SK-N-SH treated with all-trans-retinoic acid at 6 μM for 48 hours (cell line): ENCODE measurements at regions not wholly inside any gene's neighbourhood (a gene's known extent, or its start where the extent isn't known, plus 50 kb on each side); places are given as distances from the start of the nearest gene placed in this dataset.

Experiments used
- ATAC-seq: fragments of 200-7000 bp; cut with Tn5 transposase; 3 replicates; pipeline ENCODE4 v1.9.1; 2020; ENCODE audit warnings: mild to moderate bottlenecking, moderate library complexity
- ARNTL ChIP-seq: fragments of 450-650 bp; formaldehyde crosslinking; IDR thresholded peaks from 2 replicates; pipeline ENCODE4 v1.5.0; 2020; ENCODE audit warnings: low read depth, mild to moderate bottlenecking, moderate library complexity, borderline replicate concordance
- BACH2 ChIP-seq: fragments of 250-450 bp; sonication (Bioruptor Pico); IDR thresholded peaks from 2 replicates; pipeline ENCODE4 v1.9.0; 2021; ENCODE audit warnings: mild to moderate bottlenecking, borderline replicate concordance
- CREB5 ChIP-seq: fragments of 250-450 bp; sonication (Bioruptor Pico); IDR thresholded peaks from 2 replicates; pipeline ENCODE4 v1.5.1; 2020; ENCODE audit warnings: low read depth, mild to moderate bottlenecking, moderate library complexity
- CSDC2 ChIP-seq: fragments of 250-450 bp; sonication (Bioruptor Pico); IDR thresholded peaks from 2 replicates; pipeline ENCODE4 v1.5.0; 2020; ENCODE audit warnings: mild to moderate bottlenecking, moderate library complexity
- CSRNP3 ChIP-seq: fragments of 250-450 bp; sonication (Bioruptor Pico); IDR thresholded peaks from 2 replicates; pipeline ENCODE4 v1.5.1; 2021; ENCODE audit warnings: mild to moderate bottlenecking, moderate library complexity
- GLIS3 ChIP-seq: fragments of 250-450 bp; sonication (Bioruptor Pico); IDR thresholded peaks from 2 replicates; pipeline ENCODE4 v1.5.0; 2020; ENCODE audit warnings: mild to moderate bottlenecking, moderate library complexity
- ISL1 ChIP-seq: fragments of 250-450 bp; sonication (Bioruptor Pico); IDR thresholded peaks from 2 replicates; pipeline ENCODE4 v2.1.2; 2022; ENCODE audit warnings: mild to moderate bottlenecking, moderate library complexity
- OSR1 ChIP-seq: fragments of 250-450 bp; sonication (Bioruptor Pico); IDR thresholded peaks from 2 replicates; pipeline ENCODE4 v1.8.0; 2022; ENCODE audit warnings: moderate library complexity, mild to moderate bottlenecking, inconsistent platforms
- PATZ1 ChIP-seq: fragments of 250-450 bp; sonication (Bioruptor Pico); IDR thresholded peaks from 2 replicates; pipeline ENCODE4 v1.8.0; 2020; ENCODE audit warnings: mild to moderate bottlenecking, moderate library complexity, borderline replicate concordance
- POU6F1 ChIP-seq: fragments of 250-450 bp; sonication (Bioruptor Pico); IDR thresholded peaks from 2 replicates; pipeline ENCODE4 v1.8.0; 2021; ENCODE audit warnings: low read depth, mild to moderate bottlenecking, moderate library complexity, borderline replicate concordance
- RARB ChIP-seq: fragments of 250-450 bp; sonication (Bioruptor Pico); IDR thresholded peaks from 2 replicates; pipeline ENCODE4 v1.8.0; 2021; ENCODE audit warnings: mild to moderate bottlenecking, moderate library complexity
- SNAI2 ChIP-seq: fragments of 250-450 bp; sonication (Bioruptor Pico); IDR thresholded peaks from 2 replicates; pipeline ENCODE4 v1.5.0; 2020; ENCODE audit warnings: mild to moderate bottlenecking, moderate library complexity
- TCF4 ChIP-seq: fragments of 250-450 bp; sonication (Bioruptor Pico); IDR thresholded peaks from 2 replicates; pipeline ENCODE4 v1.8.0; 2021; ENCODE audit warnings: mild to moderate bottlenecking, moderate library complexity, borderline replicate concordance
- TSHZ2 ChIP-seq: fragments of 250-450 bp; sonication (Bioruptor Pico); IDR thresholded peaks from 2 replicates; pipeline ENCODE4 v1.5.0; 2020; ENCODE audit warnings: mild to moderate bottlenecking, moderate library complexity
- ZC3H10 ChIP-seq: fragments of 250-450 bp; sonication (Bioruptor Pico); IDR thresholded peaks from 2 replicates; pipeline ENCODE4 v1.5.1; 2021; ENCODE audit warnings: mild to moderate bottlenecking, moderate library complexity
- ZFP3 ChIP-seq: fragments of 250-450 bp; sonication (Bioruptor Pico); IDR thresholded peaks from 2 replicates; pipeline ENCODE4 v1.5.0; 2020; ENCODE audit warnings: mild to moderate bottlenecking, moderate library complexity
- ZFP30 ChIP-seq: fragments of 450-650 bp; formaldehyde crosslinking; IDR thresholded peaks from 2 replicates; pipeline ENCODE4 v1.5.0; 2022; ENCODE audit warnings: mild to moderate bottlenecking, moderate library complexity
- ZNF70 ChIP-seq: fragments of 450-650 bp; formaldehyde crosslinking; IDR thresholded peaks from 2 replicates; pipeline ENCODE4 v1.5.0; 2020; ENCODE audit warnings: mild to moderate bottlenecking, moderate library complexity
- ZNF8 ChIP-seq: fragments of 450-650 bp; formaldehyde crosslinking; IDR thresholded peaks from 2 replicates; pipeline ENCODE4 v1.5.0; 2020; ENCODE audit warnings: mild to moderate bottlenecking, moderate library complexity

GRCh38 chr2:129231924-129232323 lies 747.5 kb upstream of the RAB6C start:
- ATAC-seq = no peak
- TF ChIP-seq CSDC2 (CRISPR knock-in tag) (no peak), ZC3H10 (CRISPR knock-in tag) (no peak), ZNF70 (no peak), OSR1 (CRISPR knock-in tag) (no peak), TSHZ2 (no peak), ISL1 (CRISPR knock-in tag) (no peak), ZNF8 (CRISPR knock-in tag) (no peak), ARNTL (CRISPR knock-in tag) (no peak), TCF4 (CRISPR knock-in tag) (no peak), RARB (CRISPR knock-in tag) (no peak), ZFP30 (no peak), CSRNP3 (no peak), CREB5 (CRISPR knock-in tag) (no peak), BACH2 (CRISPR knock-in tag) (no peak), GLIS3 (no peak), PATZ1 (no peak), POU6F1 (CRISPR knock-in tag) (no peak), SNAI2 (no peak), ZFP3 (no peak)

GRCh38 chr2:129233166-129233565 lies 746.3 kb upstream of the RAB6C start:
- ATAC-seq = no peak
- TF ChIP-seq ZFP3 = no peak

- no peak for ATAC-seq
These were observed 745.6 kb upstream of the RAB6C start for GRCh38 chr2:129233751-129234406.

More at GRCh38 chr2:129233751-129234406, 745.6 kb upstream of the RAB6C start:
- no peak for TF ChIP-seq POU6F1 (CRISPR knock-in tag)
- TF ChIP-seq ZNF70 = no peak
- TF ChIP-seq CSDC2 (CRISPR knock-in tag) = no peak
- no peak for TF ChIP-seq TSHZ2
- TF ChIP-seq CREB5 (CRISPR knock-in tag) = no peak
- TF ChIP-seq PATZ1 = no peak
- TF ChIP-seq GLIS3 = no peak
- no peak for TF ChIP-seq BACH2 (CRISPR knock-in tag)
